ENCODE measurements at regions not wholly inside any gene's neighbourhood (a gene's known extent, or its start where the extent isn't known, plus 50 kb on each side); places are given as distances from the start of the nearest gene placed in this dataset.
"Not testable (repeated sequence)": the region's sequence is repeated elsewhere in the genome, so short reads cannot be mapped to it uniquely, and the experiment has no call there.

- DNase-seq (ENCODE audit: low read depth in 2 of 3, low spot score in 2 of 3), result no peak
Measured at GRCh38 chr2:147610496-147611040, 234.3 kb upstream of the ACVR2A start.

- DNase-seq (ENCODE audit: low read depth in 2 of 3, low spot score in 2 of 3), result no peak
Measured at GRCh38 chr2:147609301-147609700, 235.5 kb upstream of the ACVR2A start.

- DNase-seq (ENCODE audit: low read depth in 2 of 3, low spot score in 2 of 3), result no peak
Measured at GRCh38 chr2:147607379-147607778, 237.4 kb upstream of the ACVR2A start.

GRCh38 chr2:147603876-147604275, 241.0 kb upstream of the ACVR2A start:
- DNase-seq (ENCODE audit: low read depth in 2 of 3, low spot score in 2 of 3), result no peak

GRCh38 chr2:147603447-147603846, 241.4 kb upstream of the ACVR2A start:
- no peak for DNase-seq (ENCODE audit: low read depth in 2 of 3, low spot score in 2 of 3)

- no peak for DNase-seq (ENCODE audit: low read depth in 2 of 3, low spot score in 2 of 3)
Measured at GRCh38 chr2:147600646-147601045, 244.2 kb upstream of the ACVR2A start.

- no peak for DNase-seq (ENCODE audit: low read depth in 2 of 3, low spot score in 2 of 3)
Measured at GRCh38 chr2:147600223-147600622, 244.6 kb upstream of the ACVR2A start.

GRCh38 chr2:147595200-147595599, 249.6 kb upstream of the ACVR2A start:
- no peak for DNase-seq (ENCODE audit: low read depth in 2 of 3, low spot score in 2 of 3)

- DNase-seq (ENCODE audit: low read depth in 2 of 3, low spot score in 2 of 3), result no peak
Measured at GRCh38 chr2:147594038-147594437, 250.8 kb upstream of the ACVR2A start.

GRCh38 chr2:147592784-147593183, 252.0 kb upstream of the ACVR2A start:
- DNase-seq (ENCODE audit: low read depth in 2 of 3, low spot score in 2 of 3), result not testable (repeated sequence)

- DNase-seq (ENCODE audit: low read depth in 2 of 3, low spot score in 2 of 3), result no peak
Measured at GRCh38 chr2:147589127-147589526, 255.7 kb upstream of the ACVR2A start.

- DNase-seq (ENCODE audit: low read depth in 2 of 3, low spot score in 2 of 3), result no peak
Measured at GRCh38 chr2:147588191-147588590, 256.6 kb upstream of the ACVR2A start.

GRCh38 chr2:147578529-147578928, 266.3 kb upstream of the ACVR2A start:
- no peak for DNase-seq (ENCODE audit: low read depth in 2 of 3, low spot score in 2 of 3)

GRCh38 chr2:147577998-147578380, 266.8 kb upstream of the ACVR2A start:
- no peak for DNase-seq (ENCODE audit: low read depth in 2 of 3, low spot score in 2 of 3)

- DNase-seq (ENCODE audit: low read depth in 2 of 3, low spot score in 2 of 3), result no peak
Measured at GRCh38 chr2:147577323-147577997, 267.4 kb upstream of the ACVR2A start.

GRCh38 chr2:147575106-147575505, 269.7 kb upstream of the ACVR2A start:
- DNase-seq (ENCODE audit: low read depth in 2 of 3, low spot score in 2 of 3), result no peak

GRCh38 chr2:147572622-147573021, 272.2 kb upstream of the ACVR2A start:
- DNase-seq (ENCODE audit: low read depth in 2 of 3, low spot score in 2 of 3), result no peak

GRCh38 chr2:147569426-147569825, 275.4 kb upstream of the ACVR2A start:
- no peak for DNase-seq (ENCODE audit: low read depth in 2 of 3, low spot score in 2 of 3)

GRCh38 chr2:147568109-147568508, 276.7 kb upstream of the ACVR2A start:
- no peak for DNase-seq (ENCODE audit: low read depth in 2 of 3, low spot score in 2 of 3)

GRCh38 chr2:147567136-147567535, 277.7 kb upstream of the ACVR2A start:
- no peak for DNase-seq (ENCODE audit: low read depth in 2 of 3, low spot score in 2 of 3)

- no peak for DNase-seq (ENCODE audit: low read depth in 2 of 3, low spot score in 2 of 3)
Measured at GRCh38 chr2:147560810-147561535, 283.9 kb upstream of the ACVR2A start.

GRCh38 chr2:147559070-147559725, 285.6 kb upstream of the ACVR2A start:
- DNase-seq (ENCODE audit: low read depth in 2 of 3, low spot score in 2 of 3), result no peak

Measured in activated CD8-positive, alpha-beta memory T cell treated with anti-CD3 and anti-CD28 coated beads for 48 hours (primary cell).